HG02981 (cell line): ENCODE measurements at regions not wholly inside any gene's neighbourhood (a gene's known extent, or its start where the extent isn't known, plus 50 kb on each side); places are given as distances from the start of the nearest gene placed in this dataset.
"Not testable (repeated sequence)": the region's sequence is repeated elsewhere in the genome, so short reads cannot be mapped to it uniquely, and the experiment has no call there.

Experiments
- ATAC-seq: cut with Tn5 transposase; IDR thresholded peaks from one replicate; pipeline ENCODE4 v1.9.1; 2021; ENCODE audit warnings: mild to moderate bottlenecking, moderate library complexity; ENCODE audit not compliant: unreplicated experiment

GRCh38 chr17:33560165-33560564 lies 267.1 kb upstream of the ASIC2 start:
- no peak for ATAC-seq

- ATAC-seq = no peak
Observed at GRCh38 chr17:33560871-33561270, 267.8 kb upstream of the ASIC2 start.

GRCh38 chr17:33561569-33562334 lies 268.7 kb upstream of the ASIC2 start:
- ATAC-seq = no peak

- ATAC-seq = no peak
Observed at GRCh38 chr17:33562792-33563191, 269.7 kb upstream of the ASIC2 start.

- no peak for ATAC-seq
Observed at GRCh38 chr17:33564146-33564545, 271.1 kb upstream of the ASIC2 start.

GRCh38 chr17:33567223-33567622 lies 274.1 kb upstream of the ASIC2 start:
- no peak for ATAC-seq

- ATAC-seq = no peak
Observed at GRCh38 chr17:33572615-33573014, 279.5 kb upstream of the ASIC2 start.

- no peak for ATAC-seq
Observed at GRCh38 chr17:33574942-33575445, 281.9 kb upstream of the ASIC2 start.

- ATAC-seq = not testable (repeated sequence)
Observed at GRCh38 chr17:33579740-33580139, 286.6 kb upstream of the ASIC2 start.

GRCh38 chr17:33580215-33580614 lies 287.1 kb upstream of the ASIC2 start:
- no peak for ATAC-seq

- no peak for ATAC-seq
Observed at GRCh38 chr17:33582661-33583060, 289.6 kb upstream of the ASIC2 start.

GRCh38 chr17:33583518-33584417 lies 290.7 kb upstream of the ASIC2 start:
- no peak for ATAC-seq

- no peak for ATAC-seq
Observed at GRCh38 chr17:33593991-33594390, 300.9 kb upstream of the ASIC2 start.

- no peak for ATAC-seq
Observed at GRCh38 chr17:33595828-33596227, 302.7 kb upstream of the ASIC2 start.

- ATAC-seq = no peak
Observed at GRCh38 chr17:33596899-33597298, 303.8 kb upstream of the ASIC2 start.

GRCh38 chr17:33598797-33599196 lies 305.7 kb upstream of the ASIC2 start:
- no peak for ATAC-seq

- ATAC-seq = no peak
Observed at GRCh38 chr17:33602981-33603380, 309.9 kb upstream of the ASIC2 start.

- ATAC-seq = no peak
Observed at GRCh38 chr17:33603789-33604188, 310.7 kb upstream of the ASIC2 start.

- no peak for ATAC-seq
Observed at GRCh38 chr17:33611532-33611931, 318.4 kb upstream of the ASIC2 start.

- ATAC-seq = no peak
Observed at GRCh38 chr17:33615861-33616260, 322.8 kb upstream of the ASIC2 start.

GRCh38 chr17:33623841-33624240 lies 330.7 kb upstream of the ASIC2 start:
- ATAC-seq = no peak
